PC-9 (cell line): ENCODE measurements at regions not wholly inside any gene's neighbourhood (a gene's known extent, or its start where the extent isn't known, plus 50 kb on each side); places are given as distances from the start of the nearest gene placed in this dataset.

Experiments
- CTCF ChIP-seq: fragments of 200-600 bp; sonication (generic); conservative IDR thresholded peaks from 2 replicates; pipeline ENCODE4 v1.6.1; 2017; ENCODE audit warnings: mixed run types, antibody characterized with exemption, mild to moderate bottlenecking, moderate library complexity
- EZH2 ChIP-seq: fragments of 200-600 bp; sonication (generic); IDR thresholded peaks from 2 replicates; pipeline ENCODE4 v1.8.0; 2017; ENCODE audit warnings: antibody characterized with exemption, low read depth

DNA sequence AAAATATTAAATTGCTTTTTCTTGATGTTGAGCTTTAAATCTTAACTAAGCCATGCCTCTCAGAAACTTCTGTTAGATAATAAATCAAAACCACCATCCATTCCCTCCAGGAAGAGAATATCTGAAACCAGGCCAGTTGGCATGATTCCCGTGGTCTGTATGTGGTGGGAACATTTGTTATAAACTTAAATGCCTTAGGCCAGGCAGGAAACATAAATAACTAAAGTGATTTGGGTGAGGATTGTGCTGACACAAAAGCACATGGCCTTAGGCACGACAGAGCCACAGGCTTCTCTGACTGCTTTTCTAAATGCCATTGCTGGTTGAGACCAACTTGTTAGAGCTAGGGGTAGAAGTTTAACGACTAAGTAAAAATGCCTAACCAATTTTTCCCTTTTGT, 255.9 kb downstream of the GABRG2 start:
- TF ChIP-seq CTCF (no peak), EZH2 (no peak)
